Retinal pigment epithelial cell (primary cell): ENCODE measurements at regions not wholly inside any gene's neighbourhood (a gene's known extent, or its start where the extent isn't known, plus 50 kb on each side); places are given as distances from the start of the nearest gene placed in this dataset.
A peak's percentile ranks its signal among the peaks of the same experiment; 100 is the strongest.

Experiments
- DNase-seq: peaks from one replicate; pipeline ENCODE4 v3.0.0-alpha.2; 2010; ENCODE audit warnings: low read depth
- H3K4me3 ChIP-seq: 2 replicates; pipeline ENCODE4 v1.5.1; 2011; ENCODE audit warnings: mild to moderate bottlenecking, low read length, control low read depth, moderate library complexity
- TF ChIP-seq, protein P1 (sequence below): conservative IDR thresholded peaks from 2 replicates; pipeline ENCODE4 v1.5.1; 2011; ENCODE audit warnings: low read depth, low read length, control low read depth, inconsistent platforms

DNA sequence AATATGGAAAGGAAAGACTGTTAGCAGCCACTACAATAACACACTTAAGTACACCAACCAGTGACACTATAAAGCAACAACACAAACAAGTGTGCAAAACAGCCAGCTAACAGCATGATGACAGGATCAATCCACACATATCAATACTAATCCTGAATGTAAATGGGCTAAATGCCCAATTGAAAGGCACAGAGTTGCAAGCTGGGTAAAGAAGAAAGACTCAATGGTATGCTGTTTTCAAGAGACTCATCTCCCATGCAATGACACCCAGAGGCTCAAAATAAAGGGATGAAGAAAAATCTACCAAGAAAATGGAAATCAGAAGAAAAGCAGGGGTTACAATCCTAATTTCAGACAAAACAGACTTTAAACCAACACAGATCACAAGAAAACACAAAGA is 94.2 kb upstream of the ENPEP start:
- H3K4me3 ChIP-seq: no peak overlapping the region
- no peak for DNase-seq
- TF ChIP-seq, protein P1, sequence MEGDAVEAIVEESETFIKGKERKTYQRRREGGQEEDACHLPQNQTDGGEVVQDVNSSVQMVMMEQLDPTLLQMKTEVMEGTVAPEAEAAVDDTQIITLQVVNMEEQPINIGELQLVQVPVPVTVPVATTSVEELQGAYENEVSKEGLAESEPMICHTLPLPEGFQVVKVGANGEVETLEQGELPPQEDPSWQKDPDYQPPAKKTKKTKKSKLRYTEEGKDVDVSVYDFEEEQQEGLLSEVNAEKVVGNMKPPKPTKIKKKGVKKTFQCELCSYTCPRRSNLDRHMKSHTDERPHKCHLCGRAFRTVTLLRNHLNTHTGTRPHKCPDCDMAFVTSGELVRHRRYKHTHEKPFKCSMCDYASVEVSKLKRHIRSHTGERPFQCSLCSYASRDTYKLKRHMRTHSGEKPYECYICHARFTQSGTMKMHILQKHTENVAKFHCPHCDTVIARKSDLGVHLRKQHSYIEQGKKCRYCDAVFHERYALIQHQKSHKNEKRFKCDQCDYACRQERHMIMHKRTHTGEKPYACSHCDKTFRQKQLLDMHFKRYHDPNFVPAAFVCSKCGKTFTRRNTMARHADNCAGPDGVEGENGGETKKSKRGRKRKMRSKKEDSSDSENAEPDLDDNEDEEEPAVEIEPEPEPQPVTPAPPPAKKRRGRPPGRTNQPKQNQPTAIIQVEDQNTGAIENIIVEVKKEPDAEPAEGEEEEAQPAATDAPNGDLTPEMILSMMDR: no peak

DNA sequence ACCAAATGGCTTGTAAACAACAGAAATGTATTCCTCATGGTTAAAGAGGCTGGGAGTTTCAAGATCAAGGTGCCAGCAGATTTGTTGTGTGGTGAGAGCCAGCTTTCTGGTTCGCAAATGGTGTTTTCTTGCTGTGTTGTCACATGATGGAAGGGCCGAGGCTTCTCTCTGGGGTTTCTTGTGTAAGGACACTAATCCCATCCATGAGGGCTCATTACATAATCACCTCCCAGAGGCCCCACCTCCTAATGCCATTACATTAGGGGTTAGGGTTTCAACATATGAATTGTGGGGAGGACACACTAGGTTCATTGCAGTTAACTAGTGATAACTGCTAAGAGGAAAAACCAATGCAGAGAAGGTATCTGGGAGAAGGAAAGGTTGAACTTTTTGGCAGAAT is 103.5 kb upstream of the ENPEP start:
- no peak overlapping the region for H3K4me3 ChIP-seq
- DNase-seq: peak; percentile 25
- TF ChIP-seq, protein P1: no peak

DNA sequence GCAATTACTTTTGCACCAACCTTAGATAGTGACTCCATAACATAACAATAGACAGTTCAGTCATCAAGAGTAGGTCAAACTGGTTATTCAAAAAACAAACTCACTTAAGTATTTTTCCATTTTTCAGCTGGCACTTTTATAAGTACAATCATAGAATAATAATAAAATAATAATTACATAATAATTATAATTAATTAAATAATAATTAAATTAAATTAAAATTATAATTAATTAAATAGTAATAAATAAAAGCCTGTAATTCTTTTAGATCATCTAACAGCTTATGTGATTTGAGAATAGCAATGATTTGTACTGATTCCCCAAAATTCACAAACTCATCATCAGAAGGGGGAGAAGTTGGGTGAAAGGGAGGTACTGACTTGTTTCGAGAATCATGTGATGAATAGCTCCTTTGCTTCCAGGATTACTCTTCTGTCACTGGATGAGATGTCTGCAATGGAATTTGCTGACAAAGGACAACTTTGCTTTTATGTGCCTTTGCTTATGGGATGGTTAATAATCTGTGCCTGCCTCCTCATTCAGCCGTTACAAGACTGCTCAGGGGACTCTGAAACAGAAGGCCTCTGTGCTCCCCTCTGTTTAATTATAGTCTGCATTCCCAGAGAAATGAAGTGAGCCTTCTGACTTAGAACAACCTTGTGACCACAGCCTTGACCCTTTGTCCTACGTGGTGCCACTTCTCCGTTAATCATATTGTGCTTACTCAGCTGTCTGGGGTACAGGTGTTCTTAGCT is 104.8 kb upstream of the ENPEP start:
- TF ChIP-seq, protein P1: no peak
- peak; percentile 28 for DNase-seq
- H3K4me3 ChIP-seq: no peak overlapping the region

DNA sequence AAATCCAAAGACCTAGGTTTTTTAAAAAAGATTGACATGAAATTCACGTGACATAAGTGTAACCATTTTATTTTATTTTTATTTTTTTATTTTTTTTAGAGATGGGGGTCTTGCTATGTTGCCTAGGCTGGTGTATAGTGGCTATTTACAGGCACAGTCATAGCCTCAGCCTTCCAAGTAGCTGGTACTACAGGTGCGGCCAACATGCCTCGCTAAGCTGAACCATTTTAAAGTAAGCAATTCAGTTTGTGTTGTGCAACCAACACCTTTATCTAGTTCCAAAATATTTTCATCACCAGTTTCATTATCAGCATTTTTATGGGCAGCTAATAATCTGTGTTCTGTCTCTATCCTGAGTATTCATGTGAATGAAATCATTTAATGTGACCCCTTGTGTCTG is 107.5 kb upstream of the ENPEP start:
- no peak for DNase-seq
- TF ChIP-seq, protein P1: no peak
- no peak overlapping the region for H3K4me3 ChIP-seq

DNA sequence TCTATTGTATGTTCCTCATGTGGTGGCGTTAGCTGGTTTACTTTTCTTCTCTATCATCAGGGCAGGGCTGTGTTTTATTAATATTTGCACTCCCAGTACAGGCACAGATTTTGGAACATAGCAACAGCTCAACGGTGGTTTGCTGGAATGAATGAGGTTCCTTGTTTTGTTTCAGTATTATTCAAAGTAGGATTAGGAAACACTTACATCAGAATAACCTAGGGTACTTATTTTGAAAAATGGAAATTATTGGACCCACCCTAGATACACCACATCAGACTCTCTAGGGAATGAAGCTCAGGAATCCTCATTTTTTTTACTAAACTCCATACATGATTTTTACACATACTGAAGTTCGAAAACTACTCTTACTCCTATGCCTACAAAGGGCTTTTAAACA is 108.8 kb upstream of the ENPEP start:
- TF ChIP-seq, protein P1: no peak
- no peak for DNase-seq
- H3K4me3 ChIP-seq: no peak overlapping the region

DNA sequence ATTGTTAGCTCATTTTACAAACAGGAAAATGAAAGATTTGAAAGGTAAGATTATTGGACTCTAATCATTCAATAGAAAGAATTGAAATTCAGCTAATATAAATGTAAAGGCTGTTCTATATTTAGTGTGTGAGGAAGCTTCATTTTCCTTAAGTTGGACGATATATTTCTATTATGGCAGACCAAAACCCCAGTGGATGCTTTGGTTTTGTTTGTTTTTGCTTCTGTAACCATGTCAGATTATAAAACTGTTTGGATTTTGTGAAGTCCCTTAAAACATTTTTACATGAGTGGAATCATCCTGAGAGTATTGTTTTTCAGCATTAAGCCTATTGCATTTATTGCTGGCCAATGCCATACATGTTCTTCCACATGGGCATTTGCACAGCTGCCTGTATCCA is 110.2 kb upstream of the ENPEP start:
- H3K4me3 ChIP-seq: no peak overlapping the region
- TF ChIP-seq, protein P1: no peak
- no peak for DNase-seq

DNA sequence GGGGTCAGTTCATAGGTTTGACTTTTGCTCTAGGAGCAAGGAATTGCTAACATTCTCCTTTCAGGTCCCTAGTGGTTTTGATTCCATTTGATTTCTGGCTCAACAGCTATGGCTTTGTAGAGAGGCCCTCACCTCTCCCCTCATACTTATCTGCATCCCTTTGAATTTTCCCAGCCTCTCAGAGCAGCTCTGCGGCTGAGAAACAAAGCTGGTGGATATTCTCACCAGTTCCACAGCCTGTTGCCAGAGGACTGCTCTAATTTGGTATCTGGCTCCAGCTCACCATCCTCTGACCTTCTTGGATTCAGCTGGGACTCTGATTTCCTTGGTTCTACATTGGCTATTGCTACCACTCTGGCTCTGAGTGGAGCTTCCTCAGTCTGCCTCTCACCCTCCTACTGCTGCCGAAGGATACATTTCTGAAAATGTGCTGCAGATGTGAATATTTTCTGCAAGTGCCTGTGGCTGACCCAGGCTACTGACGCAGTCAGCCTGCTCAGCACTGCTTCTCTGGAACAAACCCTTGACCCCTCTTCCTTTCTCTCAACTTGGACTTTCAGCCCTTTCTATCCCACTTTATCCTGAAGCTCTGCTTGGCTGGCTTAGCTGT is 110.9 kb upstream of the ENPEP start:
- TF ChIP-seq, protein P1: no peak
- no peak overlapping the region for H3K4me3 ChIP-seq
- DNase-seq: no peak
